Lower leg skin (tissue), 3 donors: ENCODE measurements at regions not wholly inside any gene's neighbourhood (a gene's known extent, or its start where the extent isn't known, plus 50 kb on each side); places are given as distances from the start of the nearest gene placed in this dataset.

Source experiments
- POLR2A ChIP-seq, 2 donors: fragments of 450-650 bp; IDR thresholded peaks; one replicate each; pipeline ENCODE4 v1.6.1; 2016 to 2017; ENCODE audit warnings: antibody characterized with exemption in 2 of 2, mild to moderate bottlenecking in 1 of 2, moderate library complexity in 1 of 2
- TF ChIP-seq, protein P1 (sequence below), 3 donors: fragments of 450-650 bp; IDR thresholded peaks; one replicate each; pipeline ENCODE4 v1.5.1; 2016; ENCODE audit warnings: antibody characterized with exemption in 3 of 3, mild to moderate bottlenecking in 3 of 3, moderate library complexity in 2 of 3

GRCh38 chr18:1505856-1506255, 601.2 kb downstream of the ADCYAP1 start:
- TF ChIP-seq, protein P1, sequence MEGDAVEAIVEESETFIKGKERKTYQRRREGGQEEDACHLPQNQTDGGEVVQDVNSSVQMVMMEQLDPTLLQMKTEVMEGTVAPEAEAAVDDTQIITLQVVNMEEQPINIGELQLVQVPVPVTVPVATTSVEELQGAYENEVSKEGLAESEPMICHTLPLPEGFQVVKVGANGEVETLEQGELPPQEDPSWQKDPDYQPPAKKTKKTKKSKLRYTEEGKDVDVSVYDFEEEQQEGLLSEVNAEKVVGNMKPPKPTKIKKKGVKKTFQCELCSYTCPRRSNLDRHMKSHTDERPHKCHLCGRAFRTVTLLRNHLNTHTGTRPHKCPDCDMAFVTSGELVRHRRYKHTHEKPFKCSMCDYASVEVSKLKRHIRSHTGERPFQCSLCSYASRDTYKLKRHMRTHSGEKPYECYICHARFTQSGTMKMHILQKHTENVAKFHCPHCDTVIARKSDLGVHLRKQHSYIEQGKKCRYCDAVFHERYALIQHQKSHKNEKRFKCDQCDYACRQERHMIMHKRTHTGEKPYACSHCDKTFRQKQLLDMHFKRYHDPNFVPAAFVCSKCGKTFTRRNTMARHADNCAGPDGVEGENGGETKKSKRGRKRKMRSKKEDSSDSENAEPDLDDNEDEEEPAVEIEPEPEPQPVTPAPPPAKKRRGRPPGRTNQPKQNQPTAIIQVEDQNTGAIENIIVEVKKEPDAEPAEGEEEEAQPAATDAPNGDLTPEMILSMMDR (IDR thresholded peaks at IDR 0.05) = no peak
- no peak for TF ChIP-seq POLR2A (IDR thresholded peaks at IDR 0.05)
